NT2/D1 (cell line): ENCODE measurements at regions not wholly inside any gene's neighbourhood (a gene's known extent, or its start where the extent isn't known, plus 50 kb on each side); places are given as distances from the start of the nearest gene placed in this dataset.

Experiments
- SUZ12 ChIP-seq: IDR thresholded peaks from 2 replicates; pipeline ENCODE4 v1.6.1; 2011; ENCODE audit not compliant: insufficient read length, insufficient read depth; ENCODE audit errors: extremely low read depth
- YY1 ChIP-seq: IDR thresholded peaks from 2 replicates; pipeline ENCODE4 v1.6.1; 2011; ENCODE audit not compliant: insufficient read length, insufficient read depth

DNA sequence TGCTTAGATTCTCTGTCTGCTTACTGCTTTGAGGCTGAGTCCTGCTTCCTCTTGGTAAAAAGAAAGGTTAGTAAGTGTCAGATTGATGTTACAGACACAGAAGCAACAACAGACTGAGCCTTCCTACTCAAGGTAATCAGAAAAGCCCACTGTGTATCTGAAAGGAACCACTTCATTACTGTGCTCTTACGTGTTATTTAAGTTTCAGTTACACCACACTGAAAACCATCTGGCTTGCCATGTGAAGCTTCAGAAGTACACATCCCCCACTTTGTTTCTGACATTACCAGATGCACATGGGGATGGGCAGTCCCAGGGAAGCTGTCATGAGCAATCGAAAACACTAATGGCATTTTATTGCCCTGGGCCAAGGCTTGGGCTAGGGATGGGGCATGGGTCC is 1290.1 kb downstream of the AACS start:
- TF ChIP-seq SUZ12 (no peak), YY1 (no peak)
